ENCODE measurements at regions not wholly inside any gene's neighbourhood (a gene's known extent, or its start where the extent isn't known, plus 50 kb on each side); places are given as distances from the start of the nearest gene placed in this dataset.
"Not testable (repeated sequence)": the region's sequence is repeated elsewhere in the genome, so short reads cannot be mapped to it uniquely, and the experiment has no call there.

DNA sequence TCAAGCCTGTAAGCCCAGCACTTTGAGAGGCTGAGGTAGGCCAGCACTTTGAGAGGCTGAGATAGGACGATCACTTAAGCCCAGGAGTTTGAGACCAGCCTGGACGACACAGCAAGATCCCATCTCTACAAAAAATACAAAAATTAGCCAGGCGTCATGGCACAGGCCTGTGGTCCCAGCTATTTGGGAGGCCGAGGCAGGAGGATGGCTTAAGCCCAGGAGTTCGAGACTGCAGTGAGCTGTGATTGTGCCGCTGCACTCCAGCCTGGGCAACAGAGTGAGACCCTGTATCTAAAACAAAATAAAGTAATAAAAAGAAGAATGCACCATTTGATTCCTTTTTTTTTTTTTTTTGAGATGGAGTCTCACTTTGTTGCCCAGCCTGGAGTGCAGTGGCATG lies 76.4 kb upstream of the NCOR2 start:
- TF ChIP-seq, protein P1, sequence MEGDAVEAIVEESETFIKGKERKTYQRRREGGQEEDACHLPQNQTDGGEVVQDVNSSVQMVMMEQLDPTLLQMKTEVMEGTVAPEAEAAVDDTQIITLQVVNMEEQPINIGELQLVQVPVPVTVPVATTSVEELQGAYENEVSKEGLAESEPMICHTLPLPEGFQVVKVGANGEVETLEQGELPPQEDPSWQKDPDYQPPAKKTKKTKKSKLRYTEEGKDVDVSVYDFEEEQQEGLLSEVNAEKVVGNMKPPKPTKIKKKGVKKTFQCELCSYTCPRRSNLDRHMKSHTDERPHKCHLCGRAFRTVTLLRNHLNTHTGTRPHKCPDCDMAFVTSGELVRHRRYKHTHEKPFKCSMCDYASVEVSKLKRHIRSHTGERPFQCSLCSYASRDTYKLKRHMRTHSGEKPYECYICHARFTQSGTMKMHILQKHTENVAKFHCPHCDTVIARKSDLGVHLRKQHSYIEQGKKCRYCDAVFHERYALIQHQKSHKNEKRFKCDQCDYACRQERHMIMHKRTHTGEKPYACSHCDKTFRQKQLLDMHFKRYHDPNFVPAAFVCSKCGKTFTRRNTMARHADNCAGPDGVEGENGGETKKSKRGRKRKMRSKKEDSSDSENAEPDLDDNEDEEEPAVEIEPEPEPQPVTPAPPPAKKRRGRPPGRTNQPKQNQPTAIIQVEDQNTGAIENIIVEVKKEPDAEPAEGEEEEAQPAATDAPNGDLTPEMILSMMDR (IDR thresholded peaks at IDR 0.05) = not testable (repeated sequence)
- not testable (repeated sequence) for TF ChIP-seq POLR2A, POLR2AphosphoS5, EP300 (IDR thresholded peaks at IDR 0.05)

All from upper lobe of left lung (tissue), 4 donors.